HL-60 (cell line): ENCODE measurements at regions not wholly inside any gene's neighbourhood (a gene's known extent, or its start where the extent isn't known, plus 50 kb on each side); places are given as distances from the start of the nearest gene placed in this dataset.

Experiments used
- GABPA ChIP-seq: IDR thresholded peaks from 2 replicates; pipeline ENCODE4 v1.6.1; 2012; ENCODE audit warnings: low read depth
- POLR2AphosphoS5 ChIP-seq: IDR thresholded peaks from 2 replicates; pipeline ENCODE4 v1.6.1; 2012; ENCODE audit warnings: low read depth

- no peak for TF ChIP-seq POLR2AphosphoS5
- TF ChIP-seq GABPA, result no peak
Measured at GRCh38 chr1:189607477-189608096, 870.1 kb downstream of the BRINP3 start.
